H1 (cell line): ENCODE measurements at regions not wholly inside any gene's neighbourhood (a gene's known extent, or its start where the extent isn't known, plus 50 kb on each side); places are given as distances from the start of the nearest gene placed in this dataset.

ENCODE experiments used
- CBX5 ChIP-seq: fragments of 300-800, 300-1000 bp; sonication (generic); IDR thresholded peaks from 2 replicates; pipeline ENCODE4 v1.7.1; 2016; ENCODE audit warnings: antibody characterized with exemption, low read length, low read depth
- SIN3A ChIP-seq, 2 experiments: IDR thresholded peaks in 1 of 2; conservative IDR thresholded peaks in 1 of 2; 2 replicates each; pipeline ENCODE4 v1.6.1; 2011 to 2012; ENCODE audit warnings: low read length in 2 of 2, improper control_type of control experiment in 1 of 2, low read depth in 1 of 2, mild to moderate bottlenecking in 1 of 2
- TAF7 ChIP-seq: optimal IDR thresholded peaks from 2 replicates; pipeline ENCODE3; 2011; ENCODE audit warnings: low read depth, mild to moderate bottlenecking, inconsistent platforms, low read length, moderate library complexity, borderline replicate concordance
- YY1 ChIP-seq: IDR thresholded peaks from 2 replicates; pipeline ENCODE4 v1.6.1; 2011; ENCODE audit warnings: low read depth, mild to moderate bottlenecking, low read length
- TF ChIP-seq, protein P1 (sequence below): fragments of 300-600 bp; sonication (generic); IDR thresholded peaks from 2 replicates; pipeline ENCODE4 v1.7.1; 2012; ENCODE audit warnings: low read length, moderate library complexity, mild to moderate bottlenecking, inconsistent platforms; ENCODE audit not compliant: insufficient replicate concordance
- TF ChIP-seq, protein P2 (sequence below), 3 experiments: IDR thresholded peaks; 1 replicate in 2 of 3; 2 replicates in 1 of 3; pipeline versions ENCODE4 v1.5.1 to v1.6.1; 2011; ENCODE audit warnings: low read length in 3 of 3, mild to moderate bottlenecking in 3 of 3, inconsistent platforms in 2 of 3, low read depth in 1 of 3, moderate library complexity in 1 of 3; ENCODE audit not compliant: insufficient read depth in 1 of 3; ENCODE audit errors: control extremely low read depth in 1 of 3

- TF ChIP-seq, protein P1, sequence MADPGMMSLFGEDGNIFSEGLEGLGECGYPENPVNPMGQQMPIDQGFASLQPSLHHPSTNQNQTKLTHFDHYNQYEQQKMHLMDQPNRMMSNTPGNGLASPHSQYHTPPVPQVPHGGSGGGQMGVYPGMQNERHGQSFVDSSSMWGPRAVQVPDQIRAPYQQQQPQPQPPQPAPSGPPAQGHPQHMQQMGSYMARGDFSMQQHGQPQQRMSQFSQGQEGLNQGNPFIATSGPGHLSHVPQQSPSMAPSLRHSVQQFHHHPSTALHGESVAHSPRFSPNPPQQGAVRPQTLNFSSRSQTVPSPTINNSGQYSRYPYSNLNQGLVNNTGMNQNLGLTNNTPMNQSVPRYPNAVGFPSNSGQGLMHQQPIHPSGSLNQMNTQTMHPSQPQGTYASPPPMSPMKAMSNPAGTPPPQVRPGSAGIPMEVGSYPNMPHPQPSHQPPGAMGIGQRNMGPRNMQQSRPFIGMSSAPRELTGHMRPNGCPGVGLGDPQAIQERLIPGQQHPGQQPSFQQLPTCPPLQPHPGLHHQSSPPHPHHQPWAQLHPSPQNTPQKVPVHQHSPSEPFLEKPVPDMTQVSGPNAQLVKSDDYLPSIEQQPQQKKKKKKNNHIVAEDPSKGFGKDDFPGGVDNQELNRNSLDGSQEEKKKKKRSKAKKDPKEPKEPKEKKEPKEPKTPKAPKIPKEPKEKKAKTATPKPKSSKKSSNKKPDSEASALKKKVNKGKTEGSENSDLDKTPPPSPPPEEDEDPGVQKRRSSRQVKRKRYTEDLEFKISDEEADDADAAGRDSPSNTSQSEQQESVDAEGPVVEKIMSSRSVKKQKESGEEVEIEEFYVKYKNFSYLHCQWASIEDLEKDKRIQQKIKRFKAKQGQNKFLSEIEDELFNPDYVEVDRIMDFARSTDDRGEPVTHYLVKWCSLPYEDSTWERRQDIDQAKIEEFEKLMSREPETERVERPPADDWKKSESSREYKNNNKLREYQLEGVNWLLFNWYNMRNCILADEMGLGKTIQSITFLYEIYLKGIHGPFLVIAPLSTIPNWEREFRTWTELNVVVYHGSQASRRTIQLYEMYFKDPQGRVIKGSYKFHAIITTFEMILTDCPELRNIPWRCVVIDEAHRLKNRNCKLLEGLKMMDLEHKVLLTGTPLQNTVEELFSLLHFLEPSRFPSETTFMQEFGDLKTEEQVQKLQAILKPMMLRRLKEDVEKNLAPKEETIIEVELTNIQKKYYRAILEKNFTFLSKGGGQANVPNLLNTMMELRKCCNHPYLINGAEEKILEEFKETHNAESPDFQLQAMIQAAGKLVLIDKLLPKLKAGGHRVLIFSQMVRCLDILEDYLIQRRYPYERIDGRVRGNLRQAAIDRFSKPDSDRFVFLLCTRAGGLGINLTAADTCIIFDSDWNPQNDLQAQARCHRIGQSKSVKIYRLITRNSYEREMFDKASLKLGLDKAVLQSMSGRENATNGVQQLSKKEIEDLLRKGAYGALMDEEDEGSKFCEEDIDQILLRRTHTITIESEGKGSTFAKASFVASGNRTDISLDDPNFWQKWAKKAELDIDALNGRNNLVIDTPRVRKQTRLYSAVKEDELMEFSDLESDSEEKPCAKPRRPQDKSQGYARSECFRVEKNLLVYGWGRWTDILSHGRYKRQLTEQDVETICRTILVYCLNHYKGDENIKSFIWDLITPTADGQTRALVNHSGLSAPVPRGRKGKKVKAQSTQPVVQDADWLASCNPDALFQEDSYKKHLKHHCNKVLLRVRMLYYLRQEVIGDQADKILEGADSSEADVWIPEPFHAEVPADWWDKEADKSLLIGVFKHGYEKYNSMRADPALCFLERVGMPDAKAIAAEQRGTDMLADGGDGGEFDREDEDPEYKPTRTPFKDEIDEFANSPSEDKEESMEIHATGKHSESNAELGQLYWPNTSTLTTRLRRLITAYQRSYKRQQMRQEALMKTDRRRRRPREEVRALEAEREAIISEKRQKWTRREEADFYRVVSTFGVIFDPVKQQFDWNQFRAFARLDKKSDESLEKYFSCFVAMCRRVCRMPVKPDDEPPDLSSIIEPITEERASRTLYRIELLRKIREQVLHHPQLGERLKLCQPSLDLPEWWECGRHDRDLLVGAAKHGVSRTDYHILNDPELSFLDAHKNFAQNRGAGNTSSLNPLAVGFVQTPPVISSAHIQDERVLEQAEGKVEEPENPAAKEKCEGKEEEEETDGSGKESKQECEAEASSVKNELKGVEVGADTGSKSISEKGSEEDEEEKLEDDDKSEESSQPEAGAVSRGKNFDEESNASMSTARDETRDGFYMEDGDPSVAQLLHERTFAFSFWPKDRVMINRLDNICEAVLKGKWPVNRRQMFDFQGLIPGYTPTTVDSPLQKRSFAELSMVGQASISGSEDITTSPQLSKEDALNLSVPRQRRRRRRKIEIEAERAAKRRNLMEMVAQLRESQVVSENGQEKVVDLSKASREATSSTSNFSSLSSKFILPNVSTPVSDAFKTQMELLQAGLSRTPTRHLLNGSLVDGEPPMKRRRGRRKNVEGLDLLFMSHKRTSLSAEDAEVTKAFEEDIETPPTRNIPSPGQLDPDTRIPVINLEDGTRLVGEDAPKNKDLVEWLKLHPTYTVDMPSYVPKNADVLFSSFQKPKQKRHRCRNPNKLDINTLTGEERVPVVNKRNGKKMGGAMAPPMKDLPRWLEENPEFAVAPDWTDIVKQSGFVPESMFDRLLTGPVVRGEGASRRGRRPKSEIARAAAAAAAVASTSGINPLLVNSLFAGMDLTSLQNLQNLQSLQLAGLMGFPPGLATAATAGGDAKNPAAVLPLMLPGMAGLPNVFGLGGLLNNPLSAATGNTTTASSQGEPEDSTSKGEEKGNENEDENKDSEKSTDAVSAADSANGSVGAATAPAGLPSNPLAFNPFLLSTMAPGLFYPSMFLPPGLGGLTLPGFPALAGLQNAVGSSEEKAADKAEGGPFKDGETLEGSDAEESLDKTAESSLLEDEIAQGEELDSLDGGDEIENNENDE, result no peak
- TF ChIP-seq, protein P2, sequence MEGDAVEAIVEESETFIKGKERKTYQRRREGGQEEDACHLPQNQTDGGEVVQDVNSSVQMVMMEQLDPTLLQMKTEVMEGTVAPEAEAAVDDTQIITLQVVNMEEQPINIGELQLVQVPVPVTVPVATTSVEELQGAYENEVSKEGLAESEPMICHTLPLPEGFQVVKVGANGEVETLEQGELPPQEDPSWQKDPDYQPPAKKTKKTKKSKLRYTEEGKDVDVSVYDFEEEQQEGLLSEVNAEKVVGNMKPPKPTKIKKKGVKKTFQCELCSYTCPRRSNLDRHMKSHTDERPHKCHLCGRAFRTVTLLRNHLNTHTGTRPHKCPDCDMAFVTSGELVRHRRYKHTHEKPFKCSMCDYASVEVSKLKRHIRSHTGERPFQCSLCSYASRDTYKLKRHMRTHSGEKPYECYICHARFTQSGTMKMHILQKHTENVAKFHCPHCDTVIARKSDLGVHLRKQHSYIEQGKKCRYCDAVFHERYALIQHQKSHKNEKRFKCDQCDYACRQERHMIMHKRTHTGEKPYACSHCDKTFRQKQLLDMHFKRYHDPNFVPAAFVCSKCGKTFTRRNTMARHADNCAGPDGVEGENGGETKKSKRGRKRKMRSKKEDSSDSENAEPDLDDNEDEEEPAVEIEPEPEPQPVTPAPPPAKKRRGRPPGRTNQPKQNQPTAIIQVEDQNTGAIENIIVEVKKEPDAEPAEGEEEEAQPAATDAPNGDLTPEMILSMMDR (IDR thresholded peaks at IDR 0.05; ENCODE audit: control extremely low read depth in 1 of 3, insufficient read depth in 1 of 3, low read depth in 1 of 3, low read length in 3 of 3), result peak; percentile 12 to 74 (median 61)
- no peak for TF ChIP-seq YY1
- TF ChIP-seq CBX5, result no peak
- no peak for TF ChIP-seq SIN3A (conservative IDR thresholded peaks at IDR 0.05 in 1 of 2, IDR thresholded peaks at IDR 0.05 in 1 of 2; ENCODE audit: low read depth in 1 of 2, low read length in 2 of 2)
- peak; percentile 43 for TF ChIP-seq TAF7
These were observed 569.6 kb upstream of the GJE1 start (continued) for GRCh38 chr6:141562851-141563763.
